Endothelial cell of umbilical vein (primary cell): ENCODE measurements at regions not wholly inside any gene's neighbourhood (a gene's known extent, or its start where the extent isn't known, plus 50 kb on each side); places are given as distances from the start of the nearest gene placed in this dataset.

Experiments used
- BruUV-seq: library from RNA; stranded (reverse); fragments of 400-500 nt; replicated peaks from 2 replicates; lab custom pipeline; 2021; lab: Mats Ljungman, UMichigan
- CTCF ChIA-PET: fragments of 300-600, 350-600 bp; sonication (Branson Sonifier 250); formaldehyde crosslinking; loops from one replicate; lab custom pipeline; 2021; ENCODE audit warnings: antibody characterized with exemption, inconsistent platforms; lab: Charles Lee
- POLR2A ChIA-PET: fragments of 300-600, 350-600 bp; sonication (Branson Sonifier 250); formaldehyde crosslinking; loops from one replicate; lab custom pipeline; 2021; ENCODE audit warnings: antibody characterized with exemption, inconsistent platforms; lab: Charles Lee
- DNase-seq: peaks from one replicate; pipeline ENCODE4 v3.0.0-alpha.2; 2011; ENCODE audit warnings: low read depth, low spot score
- FAIRE-seq: peaks from 2 replicates; lab custom pipeline; 2011; peaks lifted over from hg19 to GRCh38; lab: Jason Lieb, UNC
- H2AFZ ChIP-seq: 2 replicates; pipeline ENCODE4 v1.6.0; 2012; ENCODE audit warnings: low read depth, low read length, control low read depth, inconsistent platforms
- H3K27ac ChIP-seq: 2 replicates; pipeline ENCODE4 v1.5.1; 2011; ENCODE audit warnings: low read depth, mild to moderate bottlenecking, control low read depth, low read length, moderate library complexity; ENCODE audit not compliant: insufficient read depth
- H3K27me3 ChIP-seq, 2 experiments: 2 replicates each; pipeline versions ENCODE4 v1.6.0 to v1.6.1; 2011; ENCODE audit warnings: low read length in 2 of 2, mixed read lengths in 1 of 2; ENCODE audit not compliant: control insufficient read depth in 2 of 2, insufficient read depth in 2 of 2
- H3K36me3 ChIP-seq, 2 experiments: 2 replicates in 1 of 2; 3 replicates in 1 of 2; pipeline ENCODE4 v1.5.1; 2011; ENCODE audit warnings: low read length in 2 of 2, mild to moderate bottlenecking in 1 of 2, moderate library complexity in 1 of 2; ENCODE audit not compliant: control insufficient read depth in 2 of 2, insufficient read depth in 2 of 2; ENCODE audit errors: extremely low read depth in 1 of 2
- H3K4me1 ChIP-seq: 3 replicates; pipeline ENCODE4 v1.5.1; 2011; ENCODE audit warnings: mild to moderate bottlenecking, low read length; ENCODE audit not compliant: control insufficient read depth, insufficient read depth; ENCODE audit errors: extremely low read depth
- H3K4me2 ChIP-seq: 2 replicates; pipeline ENCODE4 v1.6.1; 2011; ENCODE audit warnings: low read length, control low read depth, mixed read lengths; ENCODE audit not compliant: insufficient read depth
- H3K4me3 ChIP-seq, 3 experiments: fragments of 200-600 bp in 1 of 3; sonication (generic), shearing (Covaris generic) in 1 of 3; replicated peaks in 1 of 3; 2 replicates each; pipeline ENCODE4 v1.5.1; 2011 to 2016; ENCODE audit warnings: control low read depth in 3 of 3, low read length in 3 of 3, mild to moderate bottlenecking in 2 of 3, inconsistent platforms in 1 of 3, low read depth in 1 of 3, moderate library complexity in 1 of 3; ENCODE audit not compliant: insufficient read depth in 1 of 3
- H3K79me2 ChIP-seq: 2 replicates; pipeline ENCODE4 v1.6.0; 2012; ENCODE audit warnings: low read length, inconsistent platforms; ENCODE audit not compliant: control insufficient read depth, insufficient read depth
- H3K9ac ChIP-seq: replicated peaks from 2 replicates; pipeline ENCODE3; 2011; ENCODE audit warnings: low read length, control low read depth; ENCODE audit not compliant: insufficient read depth; ENCODE audit errors: extremely low read depth
- H3K9me1 ChIP-seq: replicated peaks from 3 replicates; pipeline ENCODE4 v1.6.0; 2011; ENCODE audit warnings: mild to moderate bottlenecking, low read length; ENCODE audit not compliant: control insufficient read depth, insufficient read depth; ENCODE audit errors: extremely low read depth
- H3K9me3 ChIP-seq: replicated peaks from 2 replicates; pipeline ENCODE4 v1.5.1; 2012; ENCODE audit warnings: low read length, inconsistent platforms; ENCODE audit not compliant: control insufficient read depth, insufficient read depth
- H4K20me1 ChIP-seq: replicated peaks from 2 replicates; pipeline ENCODE3; 2011; ENCODE audit warnings: mild to moderate bottlenecking, low read length; ENCODE audit not compliant: control insufficient read depth, insufficient read depth; ENCODE audit errors: extremely low read depth
- CTCF ChIP-seq, 2 donors: IDR thresholded peaks; 1 replicate in 1 of 2; 2 replicates in 1 of 2; pipeline ENCODE4 v1.5.1; 2011; ENCODE audit warnings: low read length in 2 of 2, mild to moderate bottlenecking in 2 of 2, moderate library complexity in 2 of 2, control low read depth in 1 of 2, inconsistent platforms in 1 of 2, low read depth in 1 of 2; ENCODE audit not compliant: insufficient read depth in 1 of 2; ENCODE audit errors: extremely low read depth in 1 of 2
- EZH2 ChIP-seq: IDR thresholded peaks from 2 replicates; pipeline ENCODE4 v1.6.1; 2012; ENCODE audit warnings: borderline replicate concordance, low read depth, mild to moderate bottlenecking, moderate library complexity, low read length, inconsistent platforms; ENCODE audit not compliant: severe bottlenecking
- FOS ChIP-seq: IDR thresholded peaks from 2 replicates; pipeline ENCODE4 v1.6.1; 2011; ENCODE audit warnings: mild to moderate bottlenecking, low read length, moderate library complexity, borderline replicate concordance; ENCODE audit not compliant: insufficient read depth
- GATA2 ChIP-seq: IDR thresholded peaks from 2 replicates; pipeline ENCODE4 v1.7.0; 2011; ENCODE audit warnings: low read depth, mild to moderate bottlenecking, moderate library complexity, mixed read lengths, low read length; ENCODE audit not compliant: insufficient read length, insufficient read depth
- JUN ChIP-seq: IDR thresholded peaks from 2 replicates; pipeline ENCODE4 v1.6.1; 2011; ENCODE audit warnings: borderline replicate concordance, low read depth; ENCODE audit not compliant: insufficient read length, insufficient read depth
- MAX ChIP-seq: IDR thresholded peaks from 2 replicates; pipeline ENCODE4 v1.6.1; 2011; ENCODE audit not compliant: insufficient read depth, insufficient read length
- MYC ChIP-seq: IDR thresholded peaks from one replicate; pipeline ENCODE4 v1.6.1; 2011; ENCODE audit warnings: mild to moderate bottlenecking, low read depth, low read length
- POLR2A ChIP-seq: IDR thresholded peaks from 2 replicates; pipeline ENCODE4 v1.6.1; 2012; ENCODE audit warnings: low read depth, mild to moderate bottlenecking, control low read depth, low read length
- POLR2AphosphoS5 ChIP-seq: IDR thresholded peaks from 2 replicates; pipeline ENCODE4 v1.6.1; 2012; ENCODE audit warnings: low read depth, mild to moderate bottlenecking, control low read depth, low read length, moderate library complexity; ENCODE audit not compliant: insufficient read depth
- dilution Hi-C: fragments of 300-500 bp; cut with MboI; formaldehyde crosslinking; loops from one replicate; pipeline ENCODE4 v1.15.0; 2019; ENCODE audit warnings: low sequenced_read_pairs; ENCODE audit not compliant: extremely low pct_ligation_motif_present
- intact Hi-C: fragments of 100-400 bp; cut with micrococcal nuclease; formaldehyde crosslinking; loops from one replicate; pipeline ENCODE4 v1.10.0; 2022

- no peaks in the 10 kb centered on the region for H4K20me1 ChIP-seq
- ChIA-PET POLR2A (no interaction called here), CTCF (no interaction called here)
- dilution Hi-C loops: no loop called here
- H3K9me3 ChIP-seq: no peaks in the 10 kb centered on the region
- H3K27ac ChIP-seq: no peak overlapping the region
- DNase-seq: no peak
- H3K4me1 ChIP-seq: no peaks in the 10 kb centered on the region
- no peaks in the 10 kb centered on the region for H3K79me2 ChIP-seq
- FAIRE-seq: no peak
- H3K27me3 ChIP-seq: no peaks in the 10 kb centered on the region
- no peak overlapping the region for H3K4me3 ChIP-seq
- no peaks in the 10 kb centered on the region for H3K36me3 ChIP-seq
- no peaks in the 10 kb centered on the region for H3K9me1 ChIP-seq
- BruUV-seq: no TSS peak
- no peak overlapping the region for H3K9ac ChIP-seq
- intact Hi-C loops: no loop called here
- H3K4me2 ChIP-seq: no peak overlapping the region
- TF ChIP-seq POLR2AphosphoS5 (no peak), JUN (no peak), EZH2 (no peak), GATA2 (no peak), CTCF (IDR thresholded peaks at IDR 0.05; ENCODE audit: extremely low read depth in 1 of 2, insufficient read depth in 1 of 2, low read depth in 1 of 2, low read length in 2 of 2) (no peak), FOS (no peak), MAX (no peak), MYC (no peak), POLR2A (no peak)
- no peak overlapping the region for H2AFZ ChIP-seq
These were observed 107.2 kb upstream of the NPTX2 start for GRCh38 chr7:98509836-98510235.
